ES-I3 (cell line): ENCODE measurements at regions not wholly inside any gene's neighbourhood (a gene's known extent, or its start where the extent isn't known, plus 50 kb on each side); places are given as distances from the start of the nearest gene placed in this dataset.

Experiments
- H3K36me3 ChIP-seq: 2 replicates; pipeline ENCODE4 v1.6.1; 2013; ENCODE audit warnings: mild to moderate bottlenecking, low read length, control low read depth, moderate library complexity; ENCODE audit not compliant: insufficient read depth
- H3K4me1 ChIP-seq: 2 replicates; pipeline ENCODE4 v1.6.1; 2013; ENCODE audit warnings: mild to moderate bottlenecking, control low read depth, low read length; ENCODE audit not compliant: insufficient read depth
- H3K9ac ChIP-seq: 2 replicates; pipeline ENCODE4 v1.6.1; 2013; ENCODE audit warnings: low read depth, mild to moderate bottlenecking, low read length, moderate library complexity
- H3K9me3 ChIP-seq: 2 replicates; pipeline ENCODE4 v1.6.1; 2013; ENCODE audit warnings: mild to moderate bottlenecking, low read length, moderate library complexity; ENCODE audit not compliant: control insufficient read depth, insufficient read depth

DNA sequence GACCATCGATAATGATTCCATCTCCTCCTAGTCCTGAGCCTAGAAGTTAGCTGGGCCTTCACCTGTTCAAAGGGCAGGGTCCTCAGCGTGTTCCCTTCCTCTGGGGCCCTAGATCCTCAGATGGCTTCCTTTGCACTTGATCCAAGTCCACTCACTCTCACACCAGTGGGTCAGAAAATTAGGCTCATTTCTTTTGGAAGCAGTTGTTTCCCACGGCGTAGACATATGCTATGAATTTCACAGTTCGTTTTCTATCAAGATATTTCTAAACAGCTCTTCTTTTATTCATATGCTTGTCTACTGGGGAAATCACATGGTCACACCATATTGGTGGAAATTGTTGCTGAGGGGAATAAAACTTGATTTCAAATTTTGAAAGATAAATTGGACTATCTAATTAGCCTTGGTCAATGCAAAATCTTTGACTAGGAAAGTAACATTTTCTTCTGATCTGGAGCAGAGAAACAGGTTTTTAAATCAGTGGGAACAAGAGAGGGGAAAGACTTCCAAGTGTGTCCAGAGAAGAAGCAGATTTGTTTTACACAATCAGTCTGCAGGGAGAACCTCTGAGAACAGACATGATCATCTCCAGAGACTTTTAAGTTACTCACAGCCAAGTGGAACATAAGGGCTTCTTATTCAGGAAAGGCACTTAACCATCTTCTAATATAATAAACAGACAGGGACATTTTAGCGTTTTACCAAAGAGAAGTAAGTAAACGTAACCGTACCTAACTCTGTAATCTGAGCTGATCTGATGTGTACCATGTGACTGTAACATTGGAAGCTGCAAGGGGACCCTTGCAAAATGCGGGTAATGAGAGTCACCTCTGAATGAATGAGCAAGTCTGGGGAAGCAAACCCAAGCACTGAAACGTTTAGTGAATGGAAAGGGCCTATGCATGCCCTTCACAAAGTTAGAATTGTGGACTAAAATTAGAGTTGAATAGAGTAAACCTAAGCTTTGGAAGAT, 455.7 kb upstream of the FAT1 start:
- Histone ChIP-seq H3K4me1 (no peaks in the 10 kb centered on the region), H3K9ac (no peak overlapping the region), H3K36me3 (no peaks in the 10 kb centered on the region), H3K9me3 (no peaks in the 10 kb centered on the region)

DNA sequence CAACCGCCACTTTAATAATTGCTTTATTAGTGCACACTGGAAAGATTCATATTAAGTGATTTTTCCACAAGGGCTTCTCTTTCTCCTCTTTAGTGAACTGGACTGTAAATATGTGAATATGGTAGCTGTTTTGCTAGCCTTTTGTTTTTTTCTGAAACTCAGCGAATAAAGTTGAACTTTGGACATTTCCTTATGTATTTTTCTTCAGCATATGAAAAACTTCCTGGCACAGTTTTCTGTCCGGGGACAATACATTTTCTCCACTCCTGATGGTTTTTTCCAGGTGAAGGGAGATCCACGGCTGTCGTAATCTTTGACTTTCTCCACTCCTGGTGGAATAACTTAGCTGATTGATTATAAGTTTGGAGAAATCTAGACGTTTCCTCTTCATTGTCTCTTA, 457.4 kb upstream of the FAT1 start:
- Histone ChIP-seq H3K4me1 (no peaks in the 10 kb centered on the region), H3K9ac (no peak overlapping the region), H3K36me3 (no peaks in the 10 kb centered on the region), H3K9me3 (no peaks in the 10 kb centered on the region)

DNA sequence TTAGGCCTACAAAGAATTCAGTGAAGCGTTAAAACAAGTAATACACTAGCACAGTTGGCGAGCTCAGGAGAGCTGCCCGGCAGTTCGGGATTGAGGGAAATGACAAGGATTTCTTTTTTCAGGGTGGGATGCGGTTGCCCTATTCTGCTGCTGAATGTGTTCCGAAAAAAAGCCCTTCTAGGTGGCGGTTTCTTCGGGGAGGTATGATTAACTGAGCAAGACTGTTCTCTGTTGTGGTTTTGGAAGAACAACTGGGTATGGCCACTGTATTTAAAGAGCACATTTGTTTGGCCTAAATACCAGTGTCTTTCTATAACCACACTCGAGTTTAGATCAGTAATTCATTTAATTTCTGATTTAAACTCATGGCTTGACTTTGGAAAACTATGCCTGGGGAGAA, 459.7 kb upstream of the FAT1 start:
- Histone ChIP-seq H3K4me1 (no peaks in the 10 kb centered on the region), H3K9me3 (no peaks in the 10 kb centered on the region), H3K9ac (no peak overlapping the region), H3K36me3 (no peaks in the 10 kb centered on the region)

DNA sequence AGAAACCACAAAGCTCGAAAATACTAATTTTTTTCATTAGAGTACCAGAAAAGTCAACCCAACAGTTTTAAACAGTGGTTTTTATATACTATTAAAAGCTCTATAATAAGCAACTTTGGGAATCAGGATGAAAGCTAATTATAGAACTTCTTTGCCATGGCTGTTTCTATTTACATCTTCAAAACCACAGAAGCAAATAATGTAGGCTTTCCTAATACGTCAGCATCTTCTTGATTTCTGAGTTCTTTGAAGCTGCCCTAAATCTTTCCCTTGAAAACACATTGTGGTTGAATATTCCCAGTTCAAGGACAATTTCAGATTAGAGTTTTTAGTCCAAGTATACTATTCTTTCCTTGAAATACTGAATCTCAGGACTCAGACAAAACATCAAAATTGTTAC, 460.2 kb upstream of the FAT1 start:
- Histone ChIP-seq H3K36me3 (no peaks in the 10 kb centered on the region), H3K9ac (no peak overlapping the region), H3K4me1 (no peaks in the 10 kb centered on the region), H3K9me3 (no peaks in the 10 kb centered on the region)

DNA sequence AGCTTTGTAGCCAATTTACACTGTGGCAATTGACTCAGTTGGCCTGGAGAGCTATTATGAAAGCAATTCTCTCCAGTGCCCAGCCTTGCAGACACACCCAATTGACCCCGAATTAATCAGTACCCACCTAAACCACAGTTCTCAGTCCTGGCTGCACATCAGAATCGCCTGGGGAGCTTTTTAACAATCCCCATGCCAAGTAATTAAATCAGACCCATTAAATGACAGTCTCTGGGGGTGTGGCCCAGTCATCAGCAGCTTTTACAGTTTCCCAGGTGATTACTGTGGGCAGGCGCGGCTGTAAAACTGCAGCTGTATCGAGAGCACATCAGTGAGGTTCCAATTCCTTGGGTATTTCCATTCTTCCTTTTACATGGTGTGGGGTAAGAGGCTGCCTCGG, 460.9 kb upstream of the FAT1 start:
- H3K36me3 ChIP-seq = no peaks in the 10 kb centered on the region
- no peaks in the 10 kb centered on the region for H3K9me3 ChIP-seq
- no peaks in the 10 kb centered on the region for H3K4me1 ChIP-seq
- no peak overlapping the region for H3K9ac ChIP-seq

DNA sequence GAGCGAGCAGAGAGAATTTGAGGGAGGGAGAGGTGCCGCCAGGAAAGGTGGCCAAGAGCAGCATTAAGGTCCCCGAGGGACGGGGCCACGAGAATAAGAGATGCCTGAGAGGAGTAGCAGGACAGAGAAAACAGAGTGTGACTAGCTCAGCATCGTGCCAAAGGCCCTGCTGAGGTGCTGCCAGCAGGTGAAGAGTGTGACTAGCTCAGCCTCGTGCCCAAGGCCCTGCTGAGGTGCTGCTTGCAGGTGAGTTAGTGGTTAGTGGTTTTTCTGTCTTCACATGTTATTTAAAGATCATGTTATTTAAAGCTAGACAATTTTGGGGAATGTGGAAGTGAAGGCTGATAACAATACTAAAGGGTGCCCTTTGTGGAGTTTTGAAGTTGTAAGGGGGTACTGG, 464.5 kb upstream of the FAT1 start:
- Histone ChIP-seq H3K36me3 (no peaks in the 10 kb centered on the region), H3K9me3 (no peaks in the 10 kb centered on the region), H3K4me1 (no peaks in the 10 kb centered on the region), H3K9ac (no peak overlapping the region)

DNA sequence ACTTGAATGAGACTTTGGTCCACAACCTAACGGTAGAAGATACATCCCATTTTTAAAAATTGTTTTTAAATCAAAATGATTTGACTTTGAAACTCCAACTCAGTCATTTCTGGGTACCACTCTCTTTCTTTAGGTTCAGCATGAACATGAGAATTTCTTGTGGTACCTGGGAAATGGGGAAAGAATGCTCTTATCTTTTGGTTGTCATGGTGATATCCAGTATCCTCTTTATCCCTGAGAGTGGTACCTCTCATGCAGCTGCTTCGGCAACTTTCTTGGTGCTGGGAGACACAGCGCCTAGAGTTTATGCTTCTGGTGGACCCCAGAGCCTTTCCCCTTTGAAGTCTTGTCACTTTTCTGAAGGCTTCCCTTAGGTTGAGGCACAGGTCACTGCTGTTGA, 465.1 kb upstream of the FAT1 start:
- no peaks in the 10 kb centered on the region for H3K36me3 ChIP-seq
- no peak overlapping the region for H3K9ac ChIP-seq
- H3K4me1 ChIP-seq = no peaks in the 10 kb centered on the region
- H3K9me3 ChIP-seq = no peaks in the 10 kb centered on the region

DNA sequence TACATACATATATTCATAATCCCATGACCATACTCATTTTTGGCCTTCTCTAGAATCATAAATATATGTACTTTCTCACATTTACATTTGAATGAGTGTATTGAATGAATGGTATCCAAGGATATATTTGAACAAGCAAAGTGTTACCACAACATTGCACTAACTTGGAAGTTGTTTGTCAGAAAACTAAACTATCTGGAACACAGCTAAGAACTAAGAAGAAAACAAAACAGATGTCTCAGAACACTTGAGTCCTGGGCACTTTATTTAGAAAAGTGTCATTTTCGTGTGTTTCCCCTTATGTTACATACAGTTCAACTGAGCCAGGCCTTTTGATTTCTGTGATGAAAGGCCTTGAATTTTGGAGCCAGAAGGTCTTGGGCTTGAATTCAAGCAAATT, 466.7 kb upstream of the FAT1 start:
- no peak overlapping the region for H3K9ac ChIP-seq
- no peaks in the 10 kb centered on the region for H3K9me3 ChIP-seq
- no peaks in the 10 kb centered on the region for H3K4me1 ChIP-seq
- H3K36me3 ChIP-seq = no peaks in the 10 kb centered on the region

DNA sequence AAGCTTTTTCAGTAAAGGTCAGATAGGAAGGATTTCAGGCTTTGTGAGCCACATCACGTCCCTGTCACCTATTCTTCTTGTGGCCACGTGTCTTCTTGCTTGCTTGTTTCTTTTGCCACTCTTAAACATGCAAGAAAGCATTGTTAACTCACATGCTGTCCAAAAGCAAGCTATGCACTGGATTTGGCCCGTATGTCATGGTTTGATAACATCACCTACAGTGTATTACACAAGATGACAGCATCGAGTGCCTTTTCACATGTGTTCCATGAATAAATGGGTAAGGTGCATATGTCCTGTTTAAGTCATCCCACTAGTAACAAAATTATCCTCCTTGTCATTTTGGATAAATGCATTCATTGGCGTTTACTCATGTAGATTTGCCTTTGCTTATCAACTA, 468.0 kb upstream of the FAT1 start:
- no peaks in the 10 kb centered on the region for H3K36me3 ChIP-seq
- no peaks in the 10 kb centered on the region for H3K4me1 ChIP-seq
- H3K9ac ChIP-seq = no peak overlapping the region
- no peaks in the 10 kb centered on the region for H3K9me3 ChIP-seq

DNA sequence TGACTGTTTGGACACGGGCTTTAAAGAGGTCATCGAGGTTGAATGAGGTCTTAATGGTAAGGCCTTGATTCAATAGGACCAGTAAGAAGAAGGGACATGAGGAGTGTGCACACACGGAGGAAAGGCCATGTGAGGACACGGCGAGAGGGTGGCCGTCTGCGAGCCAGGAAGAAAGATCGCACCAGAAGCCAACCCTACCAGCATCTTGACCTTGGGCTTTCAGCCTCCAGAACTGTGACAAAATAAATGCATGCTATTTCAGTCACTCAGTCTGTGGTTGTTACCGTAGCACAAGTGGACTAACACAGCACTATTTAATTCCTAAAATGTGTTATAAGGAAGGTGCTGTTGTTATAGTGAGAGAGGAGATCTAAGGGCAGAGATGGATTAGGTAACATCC, 468.6 kb upstream of the FAT1 start:
- H3K9me3 ChIP-seq = no peaks in the 10 kb centered on the region

DNA sequence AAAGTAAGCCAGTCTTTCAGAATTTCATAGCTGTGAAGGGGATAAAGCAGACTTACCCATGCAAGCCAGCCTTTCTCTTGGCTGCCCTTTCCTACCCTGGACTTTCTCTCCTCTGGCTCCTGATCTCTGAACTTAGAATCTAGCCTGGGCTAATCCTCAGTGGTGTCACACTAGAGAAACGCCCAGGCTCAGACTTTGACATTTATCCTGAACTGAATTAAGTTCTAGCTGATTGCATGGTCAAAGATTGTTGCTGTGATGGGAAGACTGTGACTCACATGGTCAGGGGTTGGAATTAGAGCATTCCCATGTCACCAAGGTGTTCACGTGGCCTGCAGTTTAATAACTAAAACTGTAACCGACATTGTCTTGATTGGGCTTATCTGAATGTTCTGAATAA, 469.5 kb upstream of the FAT1 start:
- no peaks in the 10 kb centered on the region for H3K4me1 ChIP-seq

More for the DNA sequence above, 468.6 kb upstream of the FAT1 start:
- Histone ChIP-seq H3K36me3 (no peaks in the 10 kb centered on the region), H3K4me1 (no peaks in the 10 kb centered on the region), H3K9ac (no peak overlapping the region)

DNA sequence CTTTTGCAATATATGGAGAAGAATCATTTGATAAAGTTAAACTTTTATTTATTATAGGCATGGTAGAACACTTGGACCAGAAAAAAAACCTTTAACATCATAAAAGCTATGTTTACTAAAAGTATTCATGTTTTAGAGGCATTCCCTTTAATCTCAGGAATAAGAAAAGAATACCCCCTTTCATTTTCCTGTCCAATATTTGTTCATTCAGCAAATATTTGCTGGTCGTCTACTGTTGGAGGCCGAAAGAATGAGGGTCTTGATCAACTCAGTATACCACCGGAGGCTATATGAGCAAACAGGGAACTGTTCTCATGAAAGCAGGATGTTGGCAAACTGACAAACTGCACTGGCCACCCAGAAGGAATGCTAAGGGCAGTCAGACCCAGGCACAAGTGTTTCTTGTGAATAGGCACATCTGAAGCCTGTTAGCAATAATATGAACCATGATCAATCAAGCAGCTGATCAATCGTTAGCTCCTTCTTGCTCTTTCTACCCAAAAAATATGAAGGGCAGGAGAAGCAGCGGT, 480.8 kb upstream of the FAT1 start:
- Histone ChIP-seq H3K9ac (no peak overlapping the region), H3K4me1 (no peaks in the 10 kb centered on the region), H3K9me3 (peaks cover 4% of the 10 kb centered on the region; the same call in 1 of the 2 replicates), H3K36me3 (no peaks in the 10 kb centered on the region)

More for the DNA sequence above, 469.5 kb upstream of the FAT1 start:
- no peak overlapping the region for H3K9ac ChIP-seq
- H3K36me3 ChIP-seq = no peaks in the 10 kb centered on the region
- H3K9me3 ChIP-seq = no peaks in the 10 kb centered on the region

DNA sequence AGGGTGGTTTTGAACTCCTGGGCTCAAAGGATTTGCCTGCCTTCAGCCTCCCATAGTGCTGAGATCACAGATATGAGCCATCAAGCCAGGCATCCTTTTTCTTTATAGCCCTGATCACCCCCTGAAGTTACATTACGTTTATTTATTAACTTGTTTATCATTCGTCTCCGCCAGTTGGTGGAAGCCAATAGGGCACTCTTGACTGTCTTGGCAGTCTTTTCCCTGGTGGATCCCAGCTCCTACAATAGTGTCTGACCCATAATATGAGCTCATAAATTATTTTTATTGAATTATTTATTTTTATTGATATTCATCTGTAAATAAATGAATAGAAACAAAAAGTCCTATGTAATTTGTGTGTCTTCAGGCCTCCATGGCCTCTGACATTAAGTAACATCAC, 484.3 kb upstream of the FAT1 start:
- Histone ChIP-seq H3K36me3 (no peaks in the 10 kb centered on the region), H3K4me1 (no peaks in the 10 kb centered on the region), H3K9me3 (peaks cover 4% of the 10 kb centered on the region; the same call in 1 of the 2 replicates), H3K9ac (no peak overlapping the region)

DNA sequence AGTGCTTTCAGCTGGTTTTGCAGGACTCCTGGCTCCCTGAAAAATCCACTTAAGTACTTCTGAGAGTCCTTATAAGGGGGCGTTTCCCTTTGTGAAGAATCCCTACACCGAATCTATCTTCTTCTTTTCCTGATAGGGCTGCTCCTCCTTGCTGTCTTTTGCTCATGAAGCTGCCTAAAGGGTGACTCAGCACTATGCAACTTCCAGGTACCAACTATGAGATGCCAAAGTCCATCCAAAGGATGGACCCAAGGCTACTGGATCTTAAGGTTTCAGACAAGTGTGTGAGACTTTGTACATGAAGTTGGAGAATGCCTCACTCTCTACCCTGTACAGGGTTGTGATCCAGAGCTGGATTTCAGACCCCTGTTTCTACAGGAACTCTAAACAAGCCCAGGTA, 485.0 kb upstream of the FAT1 start:
- Histone ChIP-seq H3K9me3 (peaks cover 4% of the 10 kb centered on the region; the same call in 1 of the 2 replicates), H3K9ac (no peak overlapping the region), H3K36me3 (no peaks in the 10 kb centered on the region), H3K4me1 (no peaks in the 10 kb centered on the region)

DNA sequence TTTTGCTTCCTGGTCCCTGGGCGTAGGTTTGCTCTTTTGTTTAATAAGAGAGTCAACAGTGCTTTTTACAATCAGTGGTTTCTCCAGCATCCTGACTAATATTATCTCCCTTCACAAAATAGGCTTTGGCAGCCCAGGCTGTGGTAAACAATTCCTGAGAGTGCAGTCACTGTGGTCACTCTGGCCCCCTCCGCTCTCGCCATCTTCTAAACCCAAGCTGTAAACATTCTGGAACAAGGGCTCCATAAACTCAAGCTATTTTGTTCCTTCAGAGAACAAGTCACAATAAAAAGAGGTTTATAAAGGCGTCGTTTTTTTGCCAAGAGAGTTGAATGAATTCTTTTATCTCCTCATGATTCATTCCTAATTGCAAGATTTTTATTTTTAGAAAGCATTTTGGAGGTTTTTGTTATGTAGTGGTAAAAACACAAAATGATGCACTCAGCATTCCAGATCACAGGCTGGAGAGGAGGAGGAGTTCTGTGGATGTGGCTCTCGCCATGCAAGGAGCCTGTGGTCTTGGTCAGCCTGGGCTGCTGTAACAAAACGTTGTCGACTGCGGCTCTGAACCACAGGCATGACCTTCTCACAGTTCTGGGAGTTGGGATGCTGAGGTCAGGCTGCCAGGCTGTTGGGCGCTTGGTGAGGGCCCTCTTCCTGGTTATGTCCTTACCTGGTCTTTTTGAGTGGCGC, 486.4 kb upstream of the FAT1 start:
- H3K9ac ChIP-seq = no peak overlapping the region
- H3K36me3 ChIP-seq = no peaks in the 10 kb centered on the region

More for the DNA sequence above, 486.4 kb upstream of the FAT1 start:
- Histone ChIP-seq H3K9me3 (peaks cover 4% of the 10 kb centered on the region; the same call in 1 of the 2 replicates), H3K4me1 (no peaks in the 10 kb centered on the region)
